GM21360 (cell line): ENCODE measurements at regions not wholly inside any gene's neighbourhood (a gene's known extent, or its start where the extent isn't known, plus 50 kb on each side); places are given as distances from the start of the nearest gene placed in this dataset.
"Not testable (repeated sequence)": the region's sequence is repeated elsewhere in the genome, so short reads cannot be mapped to it uniquely, and the experiment has no call there.

ENCODE experiments used
- ATAC-seq: cut with Tn5 transposase; IDR thresholded peaks from one replicate; pipeline ENCODE4 v1.9.1; 2021; ENCODE audit warnings: mild to moderate bottlenecking, moderate library complexity; ENCODE audit not compliant: unreplicated experiment

DNA sequence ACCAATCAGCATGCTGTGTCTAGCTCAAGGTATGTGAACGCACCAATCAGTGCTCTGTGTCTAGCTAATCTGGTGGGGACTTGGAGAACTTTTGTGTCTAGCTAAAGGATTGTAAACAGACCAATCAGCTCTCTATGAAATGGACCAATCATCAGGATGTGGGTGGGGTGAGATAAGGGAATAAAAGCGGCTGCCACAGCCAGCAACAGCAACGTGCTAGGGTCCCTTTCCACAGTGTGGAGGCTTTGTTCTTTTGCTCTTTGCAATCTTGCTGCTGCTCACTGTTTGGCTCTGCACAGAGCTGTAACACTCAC, 1353.9 kb upstream of the CDH18 start:
- not testable (repeated sequence) for ATAC-seq

- ATAC-seq = not testable (repeated sequence)
These were observed 1353.4 kb upstream of the CDH18 start for GRCh38 chr5:21341203-21341947.

DNA sequence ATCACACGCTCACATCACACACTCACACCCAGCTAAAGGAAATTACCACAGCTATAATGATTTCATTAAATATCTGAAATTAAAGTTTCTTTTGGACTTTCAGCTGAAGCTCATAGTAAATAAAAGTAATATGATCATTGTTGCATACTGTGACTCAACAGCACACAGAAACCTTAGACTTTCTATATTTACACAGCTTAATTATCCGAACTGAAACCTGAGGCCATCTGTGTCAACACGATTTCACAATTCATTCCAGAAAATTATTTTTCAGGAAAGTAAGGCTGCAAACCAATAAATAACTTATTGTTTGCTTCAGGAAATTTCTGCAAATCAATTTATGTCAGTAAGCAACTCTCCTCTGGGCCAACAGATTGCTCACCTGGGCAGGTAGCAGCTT, 1352.2 kb upstream of the CDH18 start:
- not testable (repeated sequence) for ATAC-seq

GRCh38 chr5:21336478-21336877, 1348.5 kb upstream of the CDH18 start:
- ATAC-seq = not testable (repeated sequence)

- not testable (repeated sequence) for ATAC-seq
These were observed 1327.4 kb upstream of the CDH18 start for GRCh38 chr5:21315376-21315775.

DNA sequence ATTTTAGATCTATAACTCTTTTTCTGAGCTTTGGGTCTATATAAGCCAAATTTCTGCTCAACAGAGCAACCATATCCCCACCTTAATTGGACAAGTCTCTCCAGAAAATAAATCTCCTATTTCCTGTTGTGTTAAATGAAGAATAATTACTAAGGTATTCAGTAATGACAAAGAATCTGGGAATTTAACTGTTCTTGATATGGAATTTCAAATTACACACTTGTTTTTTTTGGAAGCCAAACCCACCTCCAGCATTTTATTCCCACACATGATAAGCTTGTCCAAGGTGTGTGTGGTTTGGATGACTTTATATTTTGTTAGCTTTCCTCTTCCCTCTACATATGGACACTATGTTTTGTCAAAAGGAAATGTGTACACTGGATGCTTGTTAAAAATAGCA, 1313.2 kb upstream of the CDH18 start:
- not testable (repeated sequence) for ATAC-seq

- ATAC-seq = not testable (repeated sequence)
These were observed 1286.4 kb upstream of the CDH18 start for GRCh38 chr5:21274361-21274760.

DNA sequence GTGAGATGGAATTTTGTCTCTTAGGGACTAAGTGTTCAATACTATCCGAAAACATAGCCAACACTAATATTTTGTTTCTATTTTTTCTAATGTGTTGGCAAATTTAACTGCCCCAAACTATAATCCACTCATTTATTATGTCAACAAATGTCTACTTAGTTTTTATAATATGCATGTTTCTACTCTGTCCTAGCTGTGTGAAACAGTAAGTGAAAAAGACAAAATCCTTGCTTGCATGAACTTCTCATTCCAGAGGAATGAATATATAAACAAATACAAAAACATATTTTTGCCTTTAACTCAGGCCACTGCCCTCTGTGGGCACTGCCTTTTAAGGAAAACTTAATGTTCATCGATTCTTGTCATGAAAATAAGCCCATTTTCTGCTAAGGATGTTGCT, 1275.4 kb upstream of the CDH18 start:
- no peak for ATAC-seq

- ATAC-seq = no peak
These were observed 1266.2 kb upstream of the CDH18 start for GRCh38 chr5:21254161-21254560.

DNA sequence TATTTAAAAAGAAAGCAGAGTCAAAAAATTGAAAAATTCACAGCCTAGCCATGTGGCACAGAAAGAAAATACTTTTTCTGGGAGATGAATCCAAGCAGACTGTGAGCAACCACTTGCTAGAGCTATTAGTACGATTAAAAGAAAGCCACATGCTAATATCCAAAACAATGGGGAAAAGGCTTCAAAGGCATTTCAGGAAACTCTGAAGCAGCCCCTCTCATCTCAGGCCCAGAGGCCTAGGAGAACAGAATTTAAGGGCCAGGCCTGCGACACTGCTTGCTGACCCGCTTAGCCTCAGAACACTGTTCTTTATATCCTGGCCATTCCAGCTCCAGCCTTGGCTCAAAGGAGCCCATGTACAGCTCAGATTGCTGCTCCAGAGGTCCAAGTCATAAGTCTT, 1257.0 kb upstream of the CDH18 start:
- no peak for ATAC-seq

- no peak for ATAC-seq
These were observed 1250.8 kb upstream of the CDH18 start for GRCh38 chr5:21238786-21239185.

- ATAC-seq = no peak
These were observed 1249.5 kb upstream of the CDH18 start for GRCh38 chr5:21237461-21237860.

DNA sequence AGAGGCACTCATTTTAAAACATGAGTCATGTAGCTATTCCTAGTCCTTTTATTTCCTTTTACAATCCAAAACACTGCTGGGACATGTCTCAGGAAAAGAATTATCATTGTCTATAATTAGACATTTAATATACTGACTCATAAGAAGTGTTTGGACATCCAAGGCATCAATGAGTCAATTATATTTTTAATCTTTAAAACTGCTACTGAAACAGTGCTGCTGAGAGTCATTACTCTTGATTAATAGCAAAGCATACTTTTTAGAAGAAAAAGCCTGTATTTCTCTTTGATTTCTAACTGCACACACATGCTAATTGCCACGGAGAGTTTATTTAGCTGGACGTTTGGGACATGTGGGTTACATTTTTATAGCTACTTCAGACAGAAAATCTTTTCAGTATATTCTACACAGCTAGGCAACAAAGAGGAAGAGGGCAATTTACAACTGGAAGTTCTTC, 1249.0 kb upstream of the CDH18 start:
- no peak for ATAC-seq

DNA sequence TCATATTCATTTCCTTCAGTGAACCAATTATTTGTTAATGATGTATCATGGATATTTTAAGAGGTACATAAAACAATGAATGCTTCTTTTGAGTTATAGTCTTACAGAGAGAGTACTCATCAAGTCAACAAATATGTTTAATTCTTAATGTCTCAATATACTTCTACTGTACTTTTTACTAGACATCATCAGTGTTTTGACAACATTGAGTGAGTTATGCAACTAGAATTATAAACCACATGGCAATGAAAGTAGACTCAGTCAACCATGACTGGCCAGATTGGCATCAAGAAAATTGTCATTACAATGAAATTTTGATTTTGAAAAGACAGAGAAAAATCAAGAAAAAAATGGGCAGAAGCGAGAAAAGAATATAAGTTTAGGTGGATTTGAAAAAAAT, 1248.1 kb upstream of the CDH18 start:
- ATAC-seq = no peak

DNA sequence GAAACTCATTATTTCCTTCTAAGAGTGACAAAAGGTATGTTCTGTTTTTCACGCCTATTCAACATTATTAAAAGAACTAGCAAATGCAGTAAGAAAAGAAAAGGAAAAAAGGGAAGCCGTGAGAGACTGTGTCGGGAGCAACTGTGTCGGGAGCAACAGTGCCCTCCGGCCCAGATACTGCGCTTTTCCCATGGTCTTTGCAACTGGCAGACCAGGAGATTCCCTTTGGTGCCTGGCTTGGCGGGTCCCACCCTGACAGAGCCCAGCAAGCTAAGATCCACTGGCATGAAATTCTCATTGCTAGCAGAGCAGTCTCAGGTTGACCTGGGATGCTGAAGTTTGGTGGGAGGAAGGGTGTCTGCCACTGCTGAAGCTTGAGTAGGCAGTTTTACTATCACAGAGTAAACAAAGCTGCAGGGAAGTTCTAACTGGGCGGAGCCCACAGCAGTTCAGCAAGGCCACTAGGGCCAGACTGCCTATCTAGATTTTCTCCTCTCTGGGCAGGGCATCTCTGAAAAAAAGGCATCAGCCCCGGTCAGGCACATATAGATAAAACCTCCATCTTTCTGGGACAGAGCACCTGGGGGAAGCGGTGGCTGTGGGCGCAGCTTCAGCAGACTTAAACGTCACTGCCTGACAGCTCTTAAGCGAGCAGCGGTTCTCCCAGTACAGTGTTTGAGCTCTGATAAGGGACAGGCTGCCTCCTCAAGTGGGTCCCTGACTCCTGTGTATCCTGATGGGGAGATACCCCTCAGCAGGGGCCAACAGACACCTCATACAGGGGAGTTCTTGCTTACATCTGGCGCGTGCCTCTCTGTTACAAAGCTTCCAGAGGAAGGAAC, 1237.4 kb upstream of the CDH18 start:
- ATAC-seq = no peak

- ATAC-seq = no peak
These were observed 1233.6 kb upstream of the CDH18 start for GRCh38 chr5:21221616-21222015.

- ATAC-seq = no peak
These were observed 1232.0 kb upstream of the CDH18 start for GRCh38 chr5:21219966-21220365.

- ATAC-seq = no peak
These were observed 1231.3 kb upstream of the CDH18 start for GRCh38 chr5:21219251-21219650.

GRCh38 chr5:21212026-21212425, 1224.0 kb upstream of the CDH18 start:
- ATAC-seq = no peak

- no peak for ATAC-seq
These were observed 1221.4 kb upstream of the CDH18 start for GRCh38 chr5:21209409-21209808.

- no peak for ATAC-seq
These were observed 1211.1 kb upstream of the CDH18 start for GRCh38 chr5:21199087-21199486.

DNA sequence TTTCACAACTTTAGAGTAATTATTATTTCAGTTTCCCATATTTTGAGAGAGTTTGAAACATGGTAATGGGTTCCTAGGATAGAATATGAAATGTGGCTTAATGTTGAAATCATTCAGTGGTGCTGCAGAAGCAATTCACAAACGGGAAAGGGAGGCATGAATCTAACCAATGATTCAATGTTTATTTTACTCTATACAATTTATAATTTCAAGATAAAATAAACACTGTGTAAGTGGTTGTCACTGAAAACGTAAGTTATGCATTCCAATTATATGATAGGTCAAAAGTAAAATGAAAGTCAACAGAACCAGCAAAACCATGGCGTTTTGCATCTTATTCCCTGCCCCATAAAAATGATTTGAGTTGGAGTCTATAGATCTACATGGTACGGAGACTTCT, 1207.1 kb upstream of the CDH18 start:
- ATAC-seq = no peak
